PC-3 (cell line): ENCODE measurements at regions not wholly inside any gene's neighbourhood (a gene's known extent, or its start where the extent isn't known, plus 50 kb on each side); places are given as distances from the start of the nearest gene placed in this dataset.

Source experiments
- ATAC-seq: fragments of 200-7000 bp; cut with Tn5 transposase; 2 replicates; pipeline ENCODE4 v1.9.1; 2020; ENCODE audit warnings: mild to moderate bottlenecking, moderate library complexity
- BruUV-seq: library from RNA; stranded (reverse); fragments of 400-500 nt; replicated peaks from 2 replicates; lab custom pipeline; 2021; lab: Mats Ljungman, UMichigan
- CTCF ChIA-PET: fragments of 300-600 bp; sonication (Branson Sonifier 250); formaldehyde crosslinking; loops from one replicate; lab custom pipeline; 2022; ENCODE audit warnings: antibody characterized with exemption; lab: Charles Lee
- POLR2A ChIA-PET: fragments of 300-600 bp; sonication (Branson Sonifier 250); formaldehyde crosslinking; loops from one replicate; lab custom pipeline; 2022; ENCODE audit warnings: antibody characterized with exemption; ENCODE audit not compliant: unreplicated experiment; lab: Charles Lee
- DNase-seq: peaks from one replicate; pipeline ENCODE4 v3.0.0-alpha.2; 2015
- H2AFZ ChIP-seq: fragments of 300-600 bp; sonication (generic); 2 replicates; pipeline ENCODE4 v1.6.0; 2016; ENCODE audit warnings: antibody characterized with exemption, low read length
- H3F3A ChIP-seq: fragments of 300-600 bp; sonication (generic); one replicate; pipeline ENCODE4 v1.6.0; 2017; ENCODE audit warnings: antibody characterized with exemption, low read length, control low read depth, mild to moderate bottlenecking; ENCODE audit not compliant: unreplicated experiment
- H3K27ac ChIP-seq: fragments of 300-600 bp; sonication (generic); 2 replicates; pipeline ENCODE4 v1.5.1; 2016; ENCODE audit warnings: mild to moderate bottlenecking, low read length
- H3K27me3 ChIP-seq: fragments of 300-600 bp; sonication (generic); 2 replicates; pipeline ENCODE4 v1.6.1; 2016; ENCODE audit warnings: low read length, mixed read lengths
- H3K36me3 ChIP-seq: fragments of 300-600 bp; sonication (generic); 2 replicates; pipeline ENCODE4 v1.6.1; 2016; ENCODE audit warnings: low read depth, mixed run types, low read length, mixed read lengths
- H3K4me1 ChIP-seq: fragments of 300-600 bp; sonication (generic); 2 replicates; pipeline ENCODE4 v1.5.1; 2016; ENCODE audit warnings: low read length; ENCODE audit not compliant: insufficient read depth
- H3K4me2 ChIP-seq: fragments of 300-600 bp; sonication (generic); 2 replicates; pipeline ENCODE4 v1.6.0; 2016; ENCODE audit warnings: low read length
- H3K4me3 ChIP-seq: fragments of 300-600 bp; sonication (generic); 2 replicates; pipeline ENCODE4 v1.5.1; 2016; ENCODE audit warnings: mild to moderate bottlenecking, low read length, mixed read lengths
- H3K79me2 ChIP-seq: fragments of 300-600 bp; sonication (generic); 2 replicates; pipeline ENCODE4 v1.6.1; 2017; ENCODE audit warnings: low read length, mixed read lengths
- H3K9ac ChIP-seq: fragments of 300-600 bp; sonication (generic); 2 replicates; pipeline ENCODE4 v1.6.0; 2016; ENCODE audit warnings: mild to moderate bottlenecking, low read length
- H3K9me2 ChIP-seq: fragments of 300-600 bp; sonication (generic); replicated peaks from 2 replicates; pipeline ENCODE4 v1.6.1; 2016; ENCODE audit warnings: mixed run types, low read length, mixed read lengths
- H3K9me3 ChIP-seq: fragments of 300-600 bp; sonication (generic); 2 replicates; pipeline ENCODE4 v1.6.1; 2016; ENCODE audit warnings: low read length, mixed read lengths
- H4K20me1 ChIP-seq: fragments of 300-600 bp; sonication (generic); 2 replicates; pipeline ENCODE4 v1.6.1; 2016; ENCODE audit warnings: low read length, mixed read lengths
- CTCF ChIP-seq: fragments of 300-600 bp; sonication (generic); conservative IDR thresholded peaks from 2 replicates; pipeline ENCODE4 v1.5.1; 2017; ENCODE audit warnings: antibody characterized with exemption, low read depth, mild to moderate bottlenecking, low read length
- EZH2 ChIP-seq: fragments of 300-600 bp; sonication (generic); IDR thresholded peaks from one replicate; pipeline ENCODE4 v1.6.1; 2017; ENCODE audit warnings: antibody characterized with exemption, mild to moderate bottlenecking, low read length; ENCODE audit not compliant: unreplicated experiment
- EZH2phosphoT487 ChIP-seq: fragments of 300-600 bp; sonication (generic); IDR thresholded peaks from 2 replicates; pipeline ENCODE4 v1.6.1; 2018; ENCODE audit warnings: mild to moderate bottlenecking, antibody characterized with exemption, low read length, borderline replicate concordance
- intact Hi-C: fragments of 100-400 bp; cut with micrococcal nuclease; formaldehyde crosslinking; loops from 2 replicates; pipeline ENCODE4 v1.9.0; 2023

GRCh38 chr7:56493196-56493595 is 377.0 kb upstream of the NUPR2 start:
- H3K27ac ChIP-seq, result no peak overlapping the region
- H4K20me1 ChIP-seq, result no peaks in the 10 kb centered on the region
- ATAC-seq, result no peak
- ChIA-PET POLR2A (no interaction called here), CTCF (no interaction called here)
- H3K4me3 ChIP-seq, result no peak overlapping the region
- H3K27me3 ChIP-seq, result no peaks in the 10 kb centered on the region
- H3K4me2 ChIP-seq, result no peak overlapping the region
- no peaks in the 10 kb centered on the region for H3F3A ChIP-seq
- no peaks in the 10 kb centered on the region for H3K9me2 ChIP-seq
- BruUV-seq, result no TSS peak
- no peak overlapping the region for H3K9ac ChIP-seq
- H2AFZ ChIP-seq, result no peak overlapping the region
- TF ChIP-seq EZH2phosphoT487 (no peak), CTCF (no peak), EZH2 (no peak)
- no peaks in the 10 kb centered on the region for H3K9me3 ChIP-seq
- H3K4me1 ChIP-seq, result no peaks in the 10 kb centered on the region
- no peak for DNase-seq
- H3K79me2 ChIP-seq, result no peaks in the 10 kb centered on the region
- H3K36me3 ChIP-seq, result no peaks in the 10 kb centered on the region
- intact Hi-C loops, result no loop called here

- POLR2A ChIA-PET, result no interaction called here
- intact Hi-C loops, result no loop called here
- CTCF ChIA-PET, result no interaction called here
These were observed 375.6 kb upstream of the NUPR2 start for GRCh38 chr7:56491636-56492425.

More at GRCh38 chr7:56491636-56492425, 375.6 kb upstream of the NUPR2 start:
- no TSS peak for BruUV-seq
- no peaks in the 10 kb centered on the region for H3F3A ChIP-seq
- H3K4me3 ChIP-seq, result no peak overlapping the region
- H3K9me2 ChIP-seq, result no peaks in the 10 kb centered on the region
- TF ChIP-seq CTCF, result no peak
- TF ChIP-seq EZH2phosphoT487, result no peak
- TF ChIP-seq EZH2, result no peak
- H3K9ac ChIP-seq, result no peak overlapping the region
- H4K20me1 ChIP-seq, result no peaks in the 10 kb centered on the region
- no peak for ATAC-seq
- no peak for DNase-seq
- H3K9me3 ChIP-seq, result no peaks in the 10 kb centered on the region
- H2AFZ ChIP-seq, result no peak overlapping the region
- H3K4me2 ChIP-seq, result no peak overlapping the region
- H3K27ac ChIP-seq, result no peak overlapping the region
- no peaks in the 10 kb centered on the region for H3K4me1 ChIP-seq
- H3K79me2 ChIP-seq, result no peaks in the 10 kb centered on the region
- H3K36me3 ChIP-seq, result no peaks in the 10 kb centered on the region
- no peaks in the 10 kb centered on the region for H3K27me3 ChIP-seq
